ENCODE measurements at regions not wholly inside any gene's neighbourhood (a gene's known extent, or its start where the extent isn't known, plus 50 kb on each side); places are given as distances from the start of the nearest gene placed in this dataset.

DNA sequence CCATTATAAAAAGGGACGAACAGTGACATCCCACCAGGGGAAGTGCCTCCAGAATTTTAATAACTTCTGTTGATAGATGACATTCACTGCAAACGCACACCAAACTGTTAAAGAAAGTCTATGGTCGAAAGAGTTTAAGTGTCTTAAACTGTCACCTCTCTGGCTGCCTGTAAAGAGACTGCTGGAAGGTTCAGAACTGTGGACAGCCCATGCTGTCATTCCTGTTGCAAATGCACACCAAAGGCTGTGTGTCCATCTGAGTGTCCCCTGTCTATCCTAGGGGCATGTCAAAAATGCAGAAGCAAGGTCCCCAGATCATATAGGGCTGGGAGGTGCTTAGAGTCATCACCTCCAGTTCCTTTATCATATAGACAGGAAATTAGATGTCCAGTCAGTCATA, 171.8 kb downstream of the CYRIA start:
- Histone ChIP-seq H3K9me3 (ENCODE audit: low read length) (no peaks in the 10 kb centered on the region), H3K27ac (ENCODE audit: low read depth, low read length) (no peak overlapping the region), H3K27me3 (ENCODE audit: insufficient read depth, low read length, poor library complexity, severe bottlenecking) (no peaks in the 10 kb centered on the region), H3K36me3 (ENCODE audit: insufficient read depth, low read length) (no peaks in the 10 kb centered on the region), H3K4me1 (ENCODE audit: insufficient read depth, low read length) (no peaks in the 10 kb centered on the region), H3K4me3 (ENCODE audit: low read length) (no peak overlapping the region)
- ChIA-PET CTCF (no interaction called here), POLR2A (no interaction called here)
- Mint-ChIP-seq H3K27me3 (peaks cover 2 to 3% of the 10 kb centered on the region in 2 donors), H3K27ac (no peak overlapping the region), H3K4me3 (no peak overlapping the region), H3K36me3 (no peaks in the 10 kb centered on the region), H3K9me3 (peaks cover 0 to 6% (median 0%) of the 10 kb centered on the region in 5 donors), H3K4me1 (no peaks in the 10 kb centered on the region)
- DNase-seq: no peak

DNA sequence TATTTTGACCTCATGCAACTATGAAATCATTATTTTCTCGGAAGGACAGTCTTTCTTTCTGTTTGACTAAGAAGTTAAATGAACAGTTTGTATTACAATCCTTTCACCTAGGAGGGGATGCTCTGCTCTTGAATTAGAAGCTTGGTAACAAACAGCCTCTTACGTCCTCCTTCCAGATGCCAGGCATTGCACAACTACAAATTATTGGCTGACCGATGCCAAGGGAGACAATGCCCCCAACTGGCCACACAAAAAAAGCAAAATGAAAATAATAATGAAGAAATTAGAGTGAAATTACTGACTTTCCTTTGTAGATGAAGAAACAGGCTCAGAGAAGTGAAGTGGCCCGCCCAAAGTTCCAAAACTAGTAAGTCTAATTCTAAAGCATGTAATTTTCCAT, 177.9 kb downstream of the CYRIA start:
- Mint-ChIP-seq H3K27ac (no peak overlapping the region), H3K27me3 (peaks cover 0 to 2% of the 10 kb centered on the region in 2 donors), H3K4me3 (no peak overlapping the region), H3K9me3 (peaks cover 0 to 3% (median 0%) of the 10 kb centered on the region in 5 donors), H3K4me1 (no peaks in the 10 kb centered on the region), H3K36me3 (no peaks in the 10 kb centered on the region)
- Histone ChIP-seq H3K27ac (ENCODE audit: low read depth, low read length) (no peak overlapping the region), H3K4me1 (ENCODE audit: insufficient read depth, low read length) (no peaks in the 10 kb centered on the region), H3K9me3 (ENCODE audit: low read length) (no peaks in the 10 kb centered on the region), H3K4me3 (ENCODE audit: low read length) (no peak overlapping the region), H3K36me3 (ENCODE audit: insufficient read depth, low read length) (no peaks in the 10 kb centered on the region), H3K27me3 (ENCODE audit: insufficient read depth, low read length, poor library complexity, severe bottlenecking) (no peaks in the 10 kb centered on the region)
- ChIA-PET CTCF (no interaction called here), POLR2A (no interaction called here)
- DNase-seq: no peak

DNA sequence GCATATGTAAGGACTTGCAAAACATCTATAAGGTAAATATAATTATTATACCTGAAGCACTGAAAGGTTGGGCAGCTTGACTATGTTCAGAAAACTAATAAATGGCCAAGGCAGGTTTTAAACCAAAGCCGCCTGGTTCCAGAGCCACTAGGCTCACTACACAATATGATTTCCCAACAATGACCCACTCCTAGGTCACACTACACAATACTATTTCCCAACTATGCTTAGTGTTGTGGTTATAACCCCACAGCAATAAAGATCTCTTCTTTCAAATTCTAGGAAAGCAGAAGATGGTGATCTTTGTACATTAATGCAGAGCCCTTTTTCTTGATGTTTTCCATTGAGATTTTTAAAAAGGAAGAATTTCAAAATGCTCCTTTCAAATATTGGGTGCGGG, 180.4 kb downstream of the CYRIA start:
- Histone ChIP-seq H3K36me3 (ENCODE audit: insufficient read depth, low read length) (no peaks in the 10 kb centered on the region), H3K9me3 (ENCODE audit: low read length) (no peaks in the 10 kb centered on the region), H3K4me3 (ENCODE audit: low read length) (no peak overlapping the region), H3K4me1 (ENCODE audit: insufficient read depth, low read length) (no peaks in the 10 kb centered on the region), H3K27ac (ENCODE audit: low read depth, low read length) (no peak overlapping the region), H3K27me3 (ENCODE audit: insufficient read depth, low read length, poor library complexity, severe bottlenecking) (no peaks in the 10 kb centered on the region)
- peaks cover 0 to 3% (median 2%) of the 10 kb centered on the region in 5 donors for H3K9me3 Mint-ChIP-seq
- H3K4me3 Mint-ChIP-seq: no peak overlapping the region
- no peaks in the 10 kb centered on the region for H3K4me1 Mint-ChIP-seq
- CTCF ChIA-PET: interaction anchor here (0.6 kb wide), 1 partner anchor 176 kb away, joined by 3 read pairs; no protein-coding TSS in a partner anchor
- H3K27ac Mint-ChIP-seq: no peak overlapping the region
- peaks cover 0 to 5% of the 10 kb centered on the region in 2 donors for H3K27me3 Mint-ChIP-seq
- no peak for DNase-seq
- POLR2A ChIA-PET: no interaction called here
- no peaks in the 10 kb centered on the region for H3K36me3 Mint-ChIP-seq

DNA sequence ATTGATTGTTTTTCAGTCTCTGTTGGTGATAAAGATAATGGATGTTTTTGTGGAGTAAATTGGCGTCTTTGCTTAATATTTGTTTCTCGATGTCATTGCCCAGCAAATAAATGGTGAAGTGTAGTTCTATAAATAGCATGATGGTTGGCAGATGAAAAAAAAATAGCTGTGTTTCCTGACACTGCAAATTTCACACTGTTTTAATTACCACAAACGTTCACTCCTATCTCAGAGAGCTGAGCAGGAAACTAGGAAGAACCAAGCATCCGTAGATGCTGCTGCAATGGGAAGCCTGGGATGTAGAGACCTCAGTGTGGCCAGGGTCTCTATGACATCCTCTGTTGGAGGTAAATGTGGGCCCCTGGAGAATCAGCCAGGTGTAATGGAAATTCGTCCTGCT, 183.2 kb downstream of the CYRIA start:
- Mint-ChIP-seq H3K4me1 (no peaks in the 10 kb centered on the region), H3K27me3 (peaks cover 0 to 5% of the 10 kb centered on the region in 2 donors), H3K4me3 (no peak overlapping the region), H3K36me3 (peaks cover 0 to 2% (median 0%) of the 10 kb centered on the region in 3 donors), H3K27ac (no peak overlapping the region), H3K9me3 (peaks cover 0 to 3% (median 2%) of the 10 kb centered on the region in 5 donors)
- Histone ChIP-seq H3K9me3 (ENCODE audit: low read length) (no peaks in the 10 kb centered on the region), H3K27ac (ENCODE audit: low read depth, low read length) (no peak overlapping the region), H3K4me3 (ENCODE audit: low read length) (no peak overlapping the region), H3K27me3 (ENCODE audit: insufficient read depth, low read length, poor library complexity, severe bottlenecking) (no peaks in the 10 kb centered on the region), H3K4me1 (ENCODE audit: insufficient read depth, low read length) (no peaks in the 10 kb centered on the region), H3K36me3 (ENCODE audit: insufficient read depth, low read length) (no peaks in the 10 kb centered on the region)
- CTCF ChIA-PET: no interaction called here
- no peak for DNase-seq
- POLR2A ChIA-PET: no interaction called here

DNA sequence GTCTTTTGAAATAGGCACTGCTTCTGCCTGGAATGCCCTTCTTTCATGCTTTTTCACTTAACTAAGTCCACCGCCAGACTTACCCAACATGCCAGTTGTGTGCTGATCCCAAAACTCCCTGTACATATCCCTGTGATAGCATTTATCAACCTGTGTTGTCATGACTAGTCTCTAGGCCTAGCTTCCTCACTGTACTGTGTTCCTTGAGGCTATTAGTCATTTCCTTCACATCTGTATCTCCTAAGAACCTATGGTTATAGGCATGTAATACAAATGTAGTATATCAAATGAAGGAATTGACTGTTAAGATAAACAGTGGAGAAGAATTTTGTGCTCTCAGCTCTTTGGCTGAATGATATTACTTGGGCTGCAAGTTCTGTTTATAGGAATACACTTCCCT, 184.3 kb downstream of the CYRIA start:
- Histone ChIP-seq H3K27me3 (ENCODE audit: insufficient read depth, low read length, poor library complexity, severe bottlenecking) (no peaks in the 10 kb centered on the region), H3K9me3 (ENCODE audit: low read length) (no peaks in the 10 kb centered on the region), H3K4me3 (ENCODE audit: low read length) (no peak overlapping the region), H3K4me1 (ENCODE audit: insufficient read depth, low read length) (no peaks in the 10 kb centered on the region), H3K27ac (ENCODE audit: low read depth, low read length) (no peak overlapping the region), H3K36me3 (ENCODE audit: insufficient read depth, low read length) (no peaks in the 10 kb centered on the region)
- H3K4me3 Mint-ChIP-seq: no peak overlapping the region
- H3K27ac Mint-ChIP-seq: peak overlapping the region in 1 of 8 donors; percentile 15
- POLR2A ChIA-PET: no interaction called here
- DNase-seq: no peak
- H3K27me3 Mint-ChIP-seq: peaks cover 0 to 3% of the 10 kb centered on the region in 2 donors
- H3K4me1 Mint-ChIP-seq: no peaks in the 10 kb centered on the region
- H3K36me3 Mint-ChIP-seq: peaks cover 0 to 2% (median 0%) of the 10 kb centered on the region in 3 donors
- CTCF ChIA-PET: no interaction called here
- peaks cover 0 to 3% (median 2%) of the 10 kb centered on the region in 5 donors for H3K9me3 Mint-ChIP-seq

DNA sequence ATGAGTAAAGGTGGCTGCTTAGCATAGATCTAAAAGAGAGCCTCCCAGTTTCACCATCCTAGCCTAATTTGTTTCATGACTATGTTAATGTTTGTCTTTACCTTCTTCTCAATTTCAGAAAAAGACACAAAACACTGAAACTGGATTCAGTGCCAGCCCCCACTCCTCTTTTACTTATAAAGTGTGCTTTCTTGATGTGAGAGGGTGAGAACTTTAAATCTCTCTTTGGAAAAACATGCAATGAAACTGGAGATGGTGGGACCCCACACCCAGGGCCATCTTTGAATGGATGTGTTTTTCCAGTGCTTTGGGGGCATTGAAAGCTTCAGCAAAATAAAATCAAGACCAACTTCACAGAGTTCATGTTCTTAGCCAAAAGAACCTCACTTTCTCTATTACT, 185.9 kb downstream of the CYRIA start:
- no peak overlapping the region for H3K27ac Mint-ChIP-seq
- H3K9me3 Mint-ChIP-seq: peaks cover 0 to 3% (median 2%) of the 10 kb centered on the region in 5 donors
- Histone ChIP-seq H3K27me3 (ENCODE audit: insufficient read depth, low read length, poor library complexity, severe bottlenecking) (no peaks in the 10 kb centered on the region), H3K9me3 (ENCODE audit: low read length) (no peaks in the 10 kb centered on the region), H3K4me3 (ENCODE audit: low read length) (no peak overlapping the region), H3K4me1 (ENCODE audit: insufficient read depth, low read length) (no peaks in the 10 kb centered on the region), H3K36me3 (ENCODE audit: insufficient read depth, low read length) (no peaks in the 10 kb centered on the region), H3K27ac (ENCODE audit: low read depth, low read length) (no peak overlapping the region)
- POLR2A ChIA-PET: no interaction called here
- peaks cover 0 to 2% (median 0%) of the 10 kb centered on the region in 3 donors for H3K36me3 Mint-ChIP-seq
- H3K4me1 Mint-ChIP-seq: no peaks in the 10 kb centered on the region
- CTCF ChIA-PET: no interaction called here
- H3K4me3 Mint-ChIP-seq: no peak overlapping the region
- peaks cover 0 to 3% of the 10 kb centered on the region in 2 donors for H3K27me3 Mint-ChIP-seq
- DNase-seq: no peak

DNA sequence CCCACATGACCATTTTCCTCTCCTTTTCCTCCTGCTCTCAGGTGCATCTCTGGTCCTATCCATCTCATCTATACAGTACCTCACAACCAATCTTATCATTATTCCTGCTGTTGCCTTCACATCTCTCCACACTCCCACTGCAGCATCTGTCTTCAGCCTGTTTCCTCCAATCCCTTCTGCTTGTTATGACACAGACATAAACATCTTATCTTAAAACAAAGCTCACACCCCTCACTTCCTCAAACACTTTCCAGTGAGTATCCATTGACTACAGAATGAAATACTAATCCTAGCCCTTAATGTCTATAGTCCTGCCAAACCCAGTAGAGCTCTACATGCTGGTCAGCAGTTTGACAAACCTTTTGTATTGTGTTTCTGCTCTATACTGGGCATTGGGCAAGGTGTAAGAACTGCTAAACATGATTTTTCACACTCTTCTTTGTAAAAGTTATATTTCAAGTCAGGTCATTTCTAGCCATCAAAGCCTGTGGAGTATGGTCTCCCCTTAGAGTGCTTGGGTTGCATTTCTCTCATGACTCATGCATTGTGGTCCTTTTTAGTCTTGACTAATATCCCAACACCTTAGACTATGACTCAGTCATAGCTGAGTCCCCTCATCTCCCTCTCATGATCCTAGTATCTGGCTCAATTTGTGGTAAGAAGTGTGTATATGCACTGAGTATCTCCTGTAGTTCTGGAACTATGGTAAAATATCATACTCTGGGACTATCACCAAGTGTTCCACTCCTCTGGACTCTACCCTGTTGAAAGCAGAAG, 187.0 kb downstream of the CYRIA start:
- H3K4me1 Mint-ChIP-seq: no peaks in the 10 kb centered on the region
- Histone ChIP-seq H3K4me1 (ENCODE audit: insufficient read depth, low read length) (no peaks in the 10 kb centered on the region), H3K27me3 (ENCODE audit: insufficient read depth, low read length, poor library complexity, severe bottlenecking) (no peaks in the 10 kb centered on the region), H3K36me3 (ENCODE audit: insufficient read depth, low read length) (no peaks in the 10 kb centered on the region), H3K27ac (ENCODE audit: low read depth, low read length) (no peak overlapping the region), H3K9me3 (ENCODE audit: low read length) (no peaks in the 10 kb centered on the region), H3K4me3 (ENCODE audit: low read length) (no peak overlapping the region)
- no peak overlapping the region for H3K4me3 Mint-ChIP-seq
- CTCF ChIA-PET: no interaction called here
- POLR2A ChIA-PET: no interaction called here
- peaks cover 0 to 3% (median 2%) of the 10 kb centered on the region in 5 donors for H3K9me3 Mint-ChIP-seq
- H3K27ac Mint-ChIP-seq: no peak overlapping the region
- peaks cover 0 to 3% of the 10 kb centered on the region in 2 donors for H3K27me3 Mint-ChIP-seq
- DNase-seq: no peak
- peaks cover 0 to 2% (median 0%) of the 10 kb centered on the region in 3 donors for H3K36me3 Mint-ChIP-seq

DNA sequence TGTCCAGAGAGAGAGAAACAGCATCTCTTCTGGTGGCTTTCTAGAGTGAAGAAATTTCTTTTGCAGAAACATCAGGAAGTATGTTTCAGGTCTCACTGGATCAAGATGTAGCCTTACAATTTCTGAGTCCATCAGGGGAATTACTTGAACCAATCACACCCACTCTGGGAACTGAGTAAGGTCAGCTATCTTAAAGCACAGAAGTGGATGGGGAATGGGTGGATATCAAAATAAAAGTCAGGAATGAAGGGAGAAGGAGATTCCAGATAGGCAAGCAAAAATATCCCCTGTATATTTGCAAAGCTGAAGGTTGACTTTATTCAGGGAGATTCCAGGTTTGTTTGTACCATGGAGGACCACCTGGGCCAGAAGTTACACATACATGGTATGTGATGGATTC, 188.0 kb downstream of the CYRIA start:
- Histone ChIP-seq H3K4me1 (ENCODE audit: insufficient read depth, low read length) (no peaks in the 10 kb centered on the region), H3K27ac (ENCODE audit: low read depth, low read length) (no peak overlapping the region), H3K27me3 (ENCODE audit: insufficient read depth, low read length, poor library complexity, severe bottlenecking) (no peaks in the 10 kb centered on the region), H3K4me3 (ENCODE audit: low read length) (no peak overlapping the region), H3K36me3 (ENCODE audit: insufficient read depth, low read length) (no peaks in the 10 kb centered on the region), H3K9me3 (ENCODE audit: low read length) (no peaks in the 10 kb centered on the region)
- ChIA-PET POLR2A (no interaction called here), CTCF (no interaction called here)
- Mint-ChIP-seq H3K4me3 (no peak overlapping the region), H3K9me3 (peaks cover 0 to 3% (median 0%) of the 10 kb centered on the region in 5 donors), H3K36me3 (peaks cover 0 to 2% (median 0%) of the 10 kb centered on the region in 3 donors), H3K4me1 (no peaks in the 10 kb centered on the region), H3K27me3 (peaks cover 0 to 3% of the 10 kb centered on the region in 2 donors), H3K27ac (no peak overlapping the region)
- no peak for DNase-seq
